HG03457 (cell line): ENCODE measurements at regions not wholly inside any gene's neighbourhood (a gene's known extent, or its start where the extent isn't known, plus 50 kb on each side); places are given as distances from the start of the nearest gene placed in this dataset.

Experiments used
- ATAC-seq: cut with Tn5 transposase; IDR thresholded peaks from one replicate; pipeline ENCODE4 v1.9.1; 2021; ENCODE audit warnings: moderate number of reproducible peaks; ENCODE audit not compliant: unreplicated experiment

DNA sequence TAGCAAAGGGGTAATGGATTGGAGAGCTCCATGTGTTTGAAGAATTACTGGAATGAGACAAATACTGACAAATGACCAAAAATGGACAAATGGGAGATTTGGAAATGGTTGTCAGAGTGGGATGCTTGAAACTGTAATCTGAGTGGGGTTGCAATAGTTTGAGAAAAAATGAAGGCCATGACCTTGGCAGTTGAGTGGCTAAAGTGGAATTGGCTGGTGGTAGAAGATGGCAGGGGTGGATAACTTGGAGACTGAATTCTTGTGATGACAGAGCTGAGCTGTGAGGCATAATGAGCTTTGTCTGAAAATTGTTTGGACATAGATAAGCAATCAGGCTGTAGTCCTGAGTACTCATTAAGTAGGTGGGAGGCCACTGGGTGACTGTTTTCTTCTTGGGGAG is 222.5 kb upstream of the PRICKLE1 start:
- no peak for ATAC-seq

DNA sequence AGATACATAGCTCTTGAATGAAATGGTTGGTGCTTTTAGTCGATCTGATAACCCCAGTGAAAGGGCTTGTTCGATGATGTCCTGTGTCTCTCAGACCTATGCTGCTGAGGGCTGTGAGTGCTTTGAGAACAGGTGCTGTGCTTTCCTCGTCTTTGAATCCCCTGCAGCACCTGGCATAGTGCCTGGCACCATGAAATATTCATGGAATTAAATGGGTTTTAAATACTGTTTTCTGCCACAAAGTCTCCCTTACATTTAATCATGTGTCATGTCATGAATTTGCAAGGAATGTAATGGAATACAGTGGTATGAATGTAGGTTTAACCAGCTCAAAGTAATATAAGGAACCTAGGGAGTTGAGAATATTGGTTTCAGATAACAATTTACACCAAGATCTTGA is 220.5 kb upstream of the PRICKLE1 start:
- no peak for ATAC-seq

DNA sequence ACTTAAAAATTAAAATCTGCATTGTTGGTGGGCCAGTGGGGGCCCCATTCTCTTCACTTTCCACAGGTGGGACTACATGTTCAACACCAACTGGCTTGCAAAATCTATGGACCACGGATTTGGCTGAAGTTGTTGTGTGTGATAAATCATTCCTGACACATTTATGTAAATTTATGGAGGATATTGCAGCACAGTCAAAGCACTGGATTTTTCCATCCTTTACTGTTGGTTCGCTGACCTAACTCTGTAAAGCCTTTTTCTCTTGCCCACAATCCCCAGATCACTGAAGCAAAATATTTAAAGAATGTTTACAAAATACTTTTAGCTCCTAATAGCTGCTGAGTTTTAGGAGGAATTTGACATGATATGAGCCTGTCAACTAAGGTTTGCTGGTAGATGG is 219.7 kb upstream of the PRICKLE1 start:
- no peak for ATAC-seq

DNA sequence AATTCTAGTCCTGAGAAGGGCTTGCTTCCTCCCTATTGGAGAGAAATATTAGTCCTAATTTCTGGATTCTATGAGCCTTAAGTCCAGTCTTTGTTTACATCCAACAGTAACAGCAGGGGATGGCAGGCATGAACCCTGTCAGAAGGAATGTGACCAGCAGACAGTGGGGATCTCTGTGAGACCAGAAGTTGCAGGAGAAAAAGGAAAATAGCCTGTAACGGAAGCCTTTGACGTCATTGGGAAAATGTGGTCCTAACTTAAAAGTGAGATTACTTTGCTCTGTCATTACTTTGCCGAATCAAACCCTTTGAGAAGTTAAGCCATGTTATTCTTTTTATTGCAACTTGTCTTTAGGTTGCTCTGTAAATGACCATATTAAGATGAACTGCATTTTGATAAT is 218.2 kb upstream of the PRICKLE1 start:
- ATAC-seq: no peak

DNA sequence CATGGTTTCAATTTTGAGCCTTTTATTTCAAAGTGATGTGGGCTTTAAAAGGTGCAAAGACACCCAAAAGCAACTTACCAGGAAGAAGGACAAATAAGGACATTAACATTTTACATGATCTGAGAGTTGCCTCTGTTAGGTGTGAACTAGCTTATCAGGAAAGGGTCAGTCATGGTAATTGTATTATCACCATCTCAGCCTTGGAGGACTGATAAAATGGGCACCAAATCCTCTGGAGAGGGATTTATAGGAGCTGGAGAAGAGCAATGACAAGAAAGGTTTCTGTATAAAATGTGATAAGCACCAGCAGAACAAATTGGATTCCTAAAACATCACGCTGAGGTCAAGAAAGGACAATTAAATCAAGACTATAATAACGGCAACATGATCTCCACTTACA is 217.7 kb upstream of the PRICKLE1 start:
- ATAC-seq: no peak

DNA sequence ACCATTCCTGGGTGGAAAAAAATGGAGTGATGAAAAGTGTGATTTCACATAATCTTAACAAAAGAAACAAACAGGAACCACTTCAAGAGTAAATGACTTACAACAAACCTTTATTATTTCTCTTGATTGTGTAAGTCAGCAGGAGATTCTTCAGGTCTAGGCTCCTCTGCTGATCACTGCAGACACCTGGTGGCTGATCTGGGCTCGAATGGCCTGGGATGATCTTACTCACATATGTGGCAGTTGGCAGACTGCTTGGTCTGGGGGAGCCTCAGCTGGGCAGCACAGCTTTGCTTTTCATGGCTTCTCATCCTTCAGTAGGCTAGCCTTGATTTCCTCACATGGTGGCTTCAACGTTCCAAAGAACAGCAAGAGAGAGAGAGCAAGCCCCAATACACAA is 215.4 kb upstream of the PRICKLE1 start:
- no peak for ATAC-seq

DNA sequence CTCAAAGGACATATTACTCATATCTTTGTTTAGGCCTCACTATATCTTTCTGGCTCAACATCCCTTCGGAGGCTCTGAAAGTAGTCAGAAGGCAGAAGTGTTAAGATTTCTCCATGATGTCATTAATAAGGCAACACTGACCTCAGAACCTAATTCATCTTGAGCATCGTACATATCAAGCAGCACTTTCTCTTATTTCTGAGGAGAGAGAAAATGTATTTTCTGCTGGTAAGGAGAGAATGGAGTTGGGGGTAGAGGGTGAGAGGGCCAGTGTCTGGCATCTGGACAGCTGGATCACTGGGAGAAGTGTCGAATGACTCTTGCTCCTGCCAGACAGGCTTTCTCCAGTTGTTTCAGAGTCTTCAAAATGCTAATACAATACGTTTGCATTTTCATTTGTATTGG is 213.2 kb upstream of the PRICKLE1 start:
- ATAC-seq: no peak

DNA sequence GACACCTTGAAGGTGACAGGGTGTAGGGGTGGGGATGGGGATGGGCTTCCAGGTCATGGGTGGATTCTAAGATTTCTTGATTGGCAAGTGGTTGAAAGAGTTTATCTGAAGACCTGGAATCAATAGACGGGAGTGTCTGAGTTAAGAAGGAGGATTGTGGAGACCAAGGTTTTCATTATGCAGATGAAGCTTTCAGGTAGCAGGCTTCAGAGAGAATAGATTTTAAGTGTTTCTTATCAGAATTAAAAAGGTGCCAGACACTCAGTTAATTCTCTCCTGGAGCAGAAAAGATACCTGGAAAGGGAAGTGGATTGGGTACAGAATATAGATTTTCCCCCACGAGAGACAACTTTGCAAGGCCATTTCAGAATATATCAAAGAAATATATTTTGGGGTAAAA is 211.7 kb upstream of the PRICKLE1 start:
- no peak for ATAC-seq

DNA sequence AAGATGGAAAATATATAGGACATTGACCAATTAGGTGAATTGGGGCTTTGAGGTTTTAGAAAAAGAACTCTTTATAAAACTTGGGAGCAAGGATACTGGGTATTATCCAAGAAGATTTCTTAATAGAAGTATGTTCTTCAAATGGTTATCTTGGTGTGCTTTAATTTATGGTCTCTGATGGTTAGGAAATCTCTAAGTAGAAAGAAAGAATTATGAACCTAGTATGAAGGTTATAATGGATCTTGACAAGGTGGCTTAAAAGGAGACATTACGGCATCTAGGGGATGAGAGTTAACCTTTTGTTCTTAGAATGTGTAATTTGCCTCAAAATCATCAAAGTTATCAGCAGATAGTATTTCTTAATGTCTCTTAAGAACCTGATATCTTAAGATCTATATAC is 210.4 kb upstream of the PRICKLE1 start:
- ATAC-seq: no peak

DNA sequence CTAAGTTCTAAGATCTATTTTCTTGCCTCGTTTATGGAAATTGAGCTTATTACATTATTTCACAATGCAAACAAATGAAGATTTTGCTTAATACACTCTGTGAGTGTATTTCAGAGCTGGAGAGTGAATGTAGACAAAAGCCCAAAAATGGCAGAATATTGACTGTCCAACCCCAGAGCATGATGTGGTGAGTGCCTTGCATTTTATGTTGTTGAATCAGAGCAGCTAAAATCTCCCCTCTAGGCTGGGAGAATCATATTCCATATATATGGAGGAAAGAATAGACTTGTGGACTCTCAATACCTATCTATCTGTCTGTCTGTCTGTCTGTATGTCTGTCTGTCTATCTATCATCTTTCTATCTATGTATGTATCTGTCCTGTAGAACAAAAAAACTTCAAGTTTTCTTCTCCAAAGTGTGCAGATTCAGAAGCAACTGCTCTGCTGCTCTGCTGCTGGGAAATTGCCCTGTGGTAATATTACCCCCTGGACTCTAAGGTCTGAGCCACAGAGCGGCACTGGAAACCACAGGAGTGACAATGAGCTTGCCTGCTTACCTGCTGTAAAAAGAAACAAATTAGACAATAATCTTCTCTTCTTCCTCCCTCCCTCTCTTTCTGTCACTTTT is 209.4 kb upstream of the PRICKLE1 start:
- no peak for ATAC-seq

DNA sequence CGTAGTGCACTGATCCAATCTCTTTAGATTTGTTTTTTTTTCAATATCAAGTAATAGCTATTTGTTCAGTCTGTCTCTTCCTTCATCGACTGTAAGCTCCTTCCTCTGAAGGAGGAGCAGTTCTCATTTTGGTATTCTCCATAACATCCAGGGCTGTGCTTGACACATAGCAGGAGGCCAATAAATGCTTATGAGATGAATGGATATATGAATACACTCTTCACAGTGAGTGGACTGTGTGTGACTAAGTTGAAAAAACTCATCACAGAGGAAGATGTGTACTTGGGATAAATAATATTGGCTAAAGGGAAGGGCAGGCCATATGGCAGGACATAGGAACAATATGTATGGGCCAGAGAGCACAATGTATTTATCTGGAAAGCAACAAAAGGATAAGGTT is 205.3 kb upstream of the PRICKLE1 start:
- no peak for ATAC-seq

DNA sequence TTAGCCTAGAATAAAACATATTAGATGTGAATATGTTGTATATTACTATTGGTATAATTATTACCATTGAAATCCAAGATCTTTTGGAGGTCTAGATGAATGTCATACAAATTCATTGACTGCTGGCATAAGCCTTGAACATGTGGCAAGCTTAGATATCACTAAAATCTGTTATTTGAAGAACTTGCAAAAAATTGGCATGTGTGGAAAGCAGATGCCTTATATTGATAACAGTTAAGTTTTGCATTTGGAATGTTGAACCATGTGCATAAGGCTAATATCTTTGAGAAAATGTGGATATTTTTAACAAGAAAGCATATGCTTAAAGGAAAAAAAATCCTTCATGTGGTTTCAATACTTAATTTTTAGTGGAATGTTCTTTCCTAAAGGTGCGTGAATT is 203.6 kb upstream of the PRICKLE1 start:
- no peak for ATAC-seq

DNA sequence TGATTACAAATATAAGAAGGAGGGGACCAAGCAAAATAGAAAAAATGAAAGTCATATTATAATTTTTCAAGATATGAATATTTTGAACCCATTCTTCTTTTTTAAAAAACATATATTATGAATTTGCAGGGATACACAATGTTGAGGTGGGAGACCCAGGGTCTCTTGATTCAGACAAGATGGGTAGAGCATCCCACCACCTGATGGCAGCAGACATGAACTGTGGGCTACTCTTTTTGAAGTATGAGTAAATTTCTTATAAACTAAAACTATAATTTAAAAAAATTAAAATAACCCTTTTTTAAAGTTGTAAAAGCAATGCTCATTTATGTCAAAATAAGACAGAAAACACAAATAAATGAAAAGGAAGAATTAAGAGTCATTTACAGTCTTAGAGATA is 202.7 kb upstream of the PRICKLE1 start:
- no peak for ATAC-seq

DNA sequence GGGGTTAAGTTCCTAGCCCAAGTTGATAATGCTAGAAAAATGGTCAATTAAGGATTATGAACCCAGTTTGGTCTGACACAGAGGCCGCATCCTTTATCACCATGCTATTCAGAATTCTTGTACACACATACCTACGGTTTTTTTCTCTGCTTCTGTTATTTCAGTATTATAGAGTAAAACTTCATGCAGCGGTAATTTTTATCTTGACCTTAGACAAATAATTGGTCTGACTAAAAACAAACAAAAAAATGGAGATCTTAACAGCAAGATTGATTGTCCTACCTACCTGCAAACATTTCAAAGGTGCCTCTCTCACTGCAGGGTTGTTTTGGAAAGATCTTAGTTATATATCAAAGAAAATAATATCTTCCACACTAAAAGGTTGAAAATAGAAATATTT is 201.9 kb upstream of the PRICKLE1 start:
- ATAC-seq: no peak

DNA sequence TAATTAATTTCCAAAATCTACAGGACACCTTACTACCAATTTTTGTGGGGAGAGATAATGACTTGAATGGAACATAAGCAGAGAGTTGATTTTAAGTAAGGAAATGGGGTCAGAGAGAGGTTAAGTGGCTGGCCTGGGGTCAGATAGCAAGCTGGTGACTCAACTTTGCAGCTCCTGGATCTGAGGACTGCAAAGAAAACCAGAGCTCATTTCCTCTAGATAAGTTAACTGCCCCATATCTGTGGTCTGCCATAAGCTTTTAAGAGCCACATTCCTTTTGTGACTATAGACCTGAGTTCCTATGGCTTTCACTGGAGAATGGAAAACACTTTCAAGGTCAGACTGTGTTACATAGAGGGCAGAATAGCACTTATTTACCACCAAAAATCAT is 201.2 kb upstream of the PRICKLE1 start:
- ATAC-seq: no peak

DNA sequence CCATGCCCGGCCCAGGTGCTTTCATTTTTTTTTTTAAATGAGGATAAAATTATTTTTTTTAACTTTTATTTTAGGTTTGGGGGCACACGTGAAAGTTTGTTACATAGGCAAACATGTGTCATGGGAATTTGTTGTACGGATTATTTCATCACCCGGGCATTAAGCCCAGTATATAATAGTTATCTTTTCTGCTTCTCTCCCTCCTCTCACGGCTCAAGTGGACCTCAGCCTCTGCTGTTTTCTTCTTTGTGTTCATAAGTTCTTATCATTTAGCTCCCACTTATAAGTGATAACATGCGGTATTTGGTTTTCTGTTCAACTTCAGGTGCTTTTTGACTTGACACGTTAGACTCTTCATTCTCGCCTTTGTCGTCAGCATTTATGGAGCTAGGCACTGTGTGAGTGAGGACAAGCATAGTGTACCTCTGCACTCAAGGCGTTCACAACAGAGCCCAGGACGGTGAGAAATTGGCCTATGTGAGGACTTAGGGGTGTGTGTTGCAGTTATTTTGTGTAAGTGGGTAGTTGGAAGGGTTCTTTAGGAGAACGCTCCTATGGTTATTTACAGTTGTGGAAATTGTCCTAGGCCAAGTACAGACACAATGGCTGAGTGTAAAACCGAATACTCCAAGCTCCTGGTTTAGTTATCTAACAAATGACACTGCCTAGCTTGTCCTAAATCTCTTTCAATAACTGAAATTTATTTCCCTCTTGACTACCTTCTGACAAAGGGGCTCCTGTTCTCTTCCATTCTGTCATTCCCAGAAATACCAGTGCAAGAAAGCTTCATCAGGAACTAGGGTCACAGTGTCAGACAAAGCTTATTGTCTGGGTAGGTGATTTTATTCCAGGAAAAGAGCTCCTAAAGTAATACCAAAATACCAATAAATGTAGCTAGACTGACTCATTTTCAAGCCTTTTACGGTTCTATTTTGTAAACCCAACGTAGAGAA is 200.5 kb upstream of the PRICKLE1 start:
- no peak for ATAC-seq

DNA sequence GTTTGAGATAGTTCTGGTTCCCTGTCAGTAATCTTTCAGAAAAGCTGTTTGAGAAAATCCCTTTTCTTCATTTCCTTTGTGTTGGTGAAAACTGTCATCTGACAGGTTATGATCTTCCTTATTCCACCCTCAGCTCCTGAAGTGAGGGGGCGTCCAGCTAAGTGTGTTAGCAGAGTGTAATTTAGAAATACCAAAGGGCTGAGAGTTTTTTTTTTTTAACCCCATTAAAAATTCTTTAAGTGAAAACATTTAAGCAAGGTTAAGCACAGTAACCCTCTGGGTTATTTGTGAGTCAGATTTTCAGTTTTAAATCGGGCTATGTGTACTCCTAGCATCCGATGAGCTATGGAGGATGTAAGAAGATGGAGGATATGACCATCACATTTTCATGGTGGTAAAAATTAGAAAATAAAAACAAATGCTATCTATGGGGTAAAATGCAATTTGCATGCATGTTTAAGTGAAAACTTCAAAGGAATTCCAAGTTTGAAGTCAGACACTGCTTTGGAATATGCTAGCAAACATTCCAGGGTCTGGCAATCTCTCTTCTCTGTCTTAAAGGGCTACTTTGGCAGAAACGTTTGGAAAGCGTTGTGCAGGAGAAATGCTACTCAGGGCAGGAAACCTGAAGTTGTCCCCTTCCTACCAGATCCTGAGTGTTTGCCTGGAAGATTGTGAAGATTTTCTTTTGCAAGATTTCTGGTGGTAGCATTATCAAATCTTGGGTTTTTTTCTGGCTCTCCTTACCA is 197.0 kb upstream of the PRICKLE1 start:
- no peak for ATAC-seq

DNA sequence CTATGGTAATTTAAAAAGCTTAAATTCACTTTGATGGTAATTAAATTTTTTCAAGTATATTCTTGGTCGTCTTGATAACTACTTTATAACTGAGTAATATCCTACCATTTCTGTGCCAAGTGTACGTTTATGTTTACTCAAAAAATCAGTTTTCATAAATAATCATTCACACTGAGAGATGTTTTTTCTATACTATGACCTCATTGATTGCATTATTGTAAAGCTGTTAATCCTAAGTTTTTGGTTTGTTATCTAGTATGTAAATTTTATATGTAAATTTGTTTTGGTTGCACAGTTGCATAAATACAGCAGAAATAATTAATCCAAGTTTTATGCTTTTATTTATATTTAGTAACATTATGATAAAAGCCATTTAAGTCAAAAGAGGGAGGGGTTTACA is 196.4 kb upstream of the PRICKLE1 start:
- no peak for ATAC-seq

DNA sequence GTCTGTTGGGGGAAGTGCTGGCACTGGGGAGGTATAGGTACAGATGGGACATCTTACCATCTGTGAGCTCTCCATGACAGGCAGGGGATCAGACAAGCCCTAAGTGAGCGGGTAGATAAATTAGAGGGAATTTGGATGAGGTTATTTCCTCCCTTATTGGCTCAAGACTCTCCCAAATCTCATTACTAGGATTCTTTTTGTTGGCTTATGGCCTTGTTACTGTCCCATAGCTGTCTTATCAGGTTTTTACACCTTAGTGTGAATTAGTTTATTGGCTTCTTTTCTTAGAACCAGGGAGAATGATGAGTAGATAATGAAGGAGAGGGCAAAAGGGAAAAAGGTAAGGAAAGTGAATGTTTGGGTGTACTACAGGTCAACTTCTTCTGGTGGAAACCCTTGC is 191.1 kb upstream of the PRICKLE1 start:
- ATAC-seq: no peak

DNA sequence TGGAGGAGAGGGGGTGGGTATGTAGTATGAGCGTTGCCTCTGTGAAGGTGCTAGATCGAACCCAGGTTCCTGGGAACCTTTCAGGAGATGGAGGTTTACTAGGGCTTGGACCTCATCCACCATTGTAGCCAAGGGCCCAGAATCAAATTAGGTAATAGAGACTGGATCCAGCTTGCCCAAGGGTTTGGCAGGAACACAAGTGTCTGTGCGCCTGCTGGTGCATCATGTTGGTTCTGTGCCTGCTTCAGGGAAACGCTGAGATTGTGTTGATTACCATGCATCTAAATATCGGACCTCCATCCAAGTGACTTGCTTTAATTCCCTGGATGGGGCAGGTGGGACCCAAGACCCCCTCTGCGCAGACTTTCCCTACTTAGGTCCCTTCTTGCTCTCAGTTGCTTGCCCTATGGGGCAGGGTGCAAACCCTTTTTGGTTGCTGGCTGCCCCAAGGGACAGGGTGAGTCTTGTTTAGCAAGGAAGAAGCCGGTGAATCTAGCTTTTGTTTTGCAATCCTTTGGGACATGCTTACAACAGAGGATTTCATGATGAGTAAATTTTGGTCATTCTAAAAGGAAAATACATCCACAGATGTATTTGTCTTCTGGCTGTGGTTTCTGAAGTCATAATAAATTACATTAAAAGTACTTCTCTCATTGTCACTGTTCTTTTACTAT is 189.8 kb upstream of the PRICKLE1 start:
- no peak for ATAC-seq

DNA sequence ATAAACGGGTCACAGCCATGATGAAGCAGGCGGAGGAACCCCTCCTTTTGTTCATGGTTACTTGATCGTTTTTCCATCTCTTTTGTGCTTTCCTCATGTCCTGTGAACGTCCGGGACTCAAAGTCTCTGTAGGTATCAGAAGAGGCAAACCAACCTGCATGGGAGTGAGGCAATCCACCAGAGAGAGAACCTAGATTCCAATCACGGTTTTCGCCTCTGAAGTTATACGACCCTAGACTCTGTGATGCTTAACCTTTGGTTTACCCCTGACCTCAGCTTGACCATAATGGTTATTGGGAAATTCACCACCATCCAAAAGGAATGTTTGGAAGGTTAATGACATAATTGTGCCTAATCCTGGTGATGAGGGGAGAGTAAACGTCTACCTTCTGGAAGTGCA is 186.8 kb upstream of the PRICKLE1 start:
- no peak for ATAC-seq
